ENCODE measurements at regions not wholly inside any gene's neighbourhood (a gene's known extent, or its start where the extent isn't known, plus 50 kb on each side); places are given as distances from the start of the nearest gene placed in this dataset.

- TF ChIP-seq FOXK2 (IDR thresholded peaks at IDR 0.05) (no peak), FOXM1 (IDR thresholded peaks at IDR 0.05; ENCODE audit: borderline replicate concordance) (no peak)
Observed at GRCh38 chr9:135181336-135181735, 93.9 kb downstream of the OLFM1 start.

All from HEK293T (cell line).